Sigmoid colon (tissue), 6 donors: ENCODE measurements at regions not wholly inside any gene's neighbourhood (a gene's known extent, or its start where the extent isn't known, plus 50 kb on each side); places are given as distances from the start of the nearest gene placed in this dataset.
A peak's percentile ranks its signal among the peaks of the same experiment; 100 is the strongest.

ENCODE experiments used
- DNase-seq: peaks from one replicate; pipeline ENCODE4 v3.0.0-alpha.2; 2019
- H3K27ac ChIP-seq, 4 donors: fragments of 200-600 bp; sonication (generic); one replicate each; pipeline ENCODE4 v1.5.1; 2016 to 2019; ENCODE audit warnings: mild to moderate bottlenecking in 1 of 4
- H3K27me3 ChIP-seq, 3 donors: fragments of 200-600 bp; sonication (generic); one replicate each; pipeline ENCODE4 v1.5.1; 2019; ENCODE audit warnings: mild to moderate bottlenecking in 1 of 3
- H3K36me3 ChIP-seq, 4 donors: fragments of 200-600 bp; sonication (generic); one replicate each; pipeline ENCODE4 v1.5.1; 2016 to 2019
- H3K4me1 ChIP-seq, 4 donors: fragments of 200-600 bp; sonication (generic); one replicate each; pipeline ENCODE4 v1.5.1; 2017 to 2019
- H3K4me3 ChIP-seq, 4 donors: fragments of 200-600 bp; sonication (generic); one replicate each; pipeline ENCODE4 v1.5.1; 2017 to 2019; ENCODE audit warnings: mild to moderate bottlenecking in 2 of 4, moderate library complexity in 1 of 4
- H3K9me3 ChIP-seq, 4 donors: fragments of 200-600 bp in 3 of 4; sonication (generic) in 3 of 4; one replicate each; pipeline versions ENCODE4 v1.5.1 to v1.6.1; 2013 to 2019
- CTCF ChIP-seq, 4 experiments: fragments of 450-650 bp in 3 of 4; fragments of 200-600 bp in 1 of 4; IDR thresholded peaks; one replicate each; pipeline ENCODE4 v1.5.1; 2016 to 2019; ENCODE audit warnings: antibody characterized with exemption in 4 of 4, mild to moderate bottlenecking in 3 of 4, moderate library complexity in 2 of 4
- EP300 ChIP-seq, 4 donors: sonication (generic); formaldehyde crosslinking; IDR thresholded peaks; one replicate each; pipeline ENCODE4 v1.6.1; 2017; ENCODE audit warnings: antibody characterized with exemption in 4 of 4
- POLR2A ChIP-seq, 2 donors: fragments of 450-650 bp; IDR thresholded peaks; one replicate each; pipeline ENCODE4 v1.6.1; 2016; ENCODE audit warnings: antibody characterized with exemption in 2 of 2, mild to moderate bottlenecking in 2 of 2, moderate library complexity in 2 of 2
- POLR2AphosphoS5 ChIP-seq, 4 donors: sonication (generic); formaldehyde crosslinking; IDR thresholded peaks; one replicate each; pipeline ENCODE4 v1.6.1; 2017; ENCODE audit warnings: antibody characterized with exemption in 4 of 4
- WGBS, 2 donors: extraction: QIAGEN DNeasy Blood & Tissue Kit; methylation state at CpG; one replicate each; pipeline ENCODE4 v1.1.7; 2013; 5-methylcytosine and 5-hydroxymethylcytosine counted together
- intact Hi-C: fragments of 100-400 bp; cut with DNase I; formaldehyde crosslinking; loops from one replicate; pipeline ENCODE4 v1.15.1; 2023
- donor health status: healthy with polysubstance abuse.
- donor health status: healthy.

- Histone ChIP-seq H3K9me3 (no peaks in the 10 kb centered on the region), H3K27me3 (no peaks in the 10 kb centered on the region), H3K4me1 (peaks cover 0 to 13% (median 3%) of the 10 kb centered on the region in 4 donors), H3K4me3 (no peak overlapping the region), H3K36me3 (no peaks in the 10 kb centered on the region), H3K27ac (no peak overlapping the region)
- no peak for DNase-seq
- intact Hi-C loops, result no loop called here
- TF ChIP-seq EP300 (IDR thresholded peaks at IDR 0.05) (no peak), POLR2A (IDR thresholded peaks at IDR 0.05) (no peak), POLR2AphosphoS5 (IDR thresholded peaks at IDR 0.05) (no peak), CTCF (IDR thresholded peaks at IDR 0.05) (no peak)
These were observed 115.1 kb upstream of the MTAP start for GRCh38 chr9:21687351-21687750.

GRCh38 chr9:21688108-21689102 lies 114.0 kb upstream of the MTAP start:
- Histone ChIP-seq H3K27ac (peak overlapping the region in 2 of 4 donors; percentile 17 to 41), H3K4me3 (peak overlapping the region in 2 of 4 donors; percentile 10 to 18), H3K9me3 (no peaks in the 10 kb centered on the region), H3K36me3 (no peaks in the 10 kb centered on the region), H3K27me3 (no peaks in the 10 kb centered on the region), H3K4me1 (peaks cover 0 to 13% (median 3%) of the 10 kb centered on the region in 4 donors)
- no peak for TF ChIP-seq POLR2A (IDR thresholded peaks at IDR 0.05)
- no peak for TF ChIP-seq EP300 (IDR thresholded peaks at IDR 0.05)
- TF ChIP-seq CTCF (IDR thresholded peaks at IDR 0.05), result no peak
- no peak for TF ChIP-seq POLR2AphosphoS5 (IDR thresholded peaks at IDR 0.05)
- no peak for DNase-seq
- intact Hi-C loops, result no loop called here
- 69 to 76% methylated on average over 8 of the region's 8 CpGs for WGBS, 2 donors

GRCh38 chr9:21689854-21690253 lies 112.6 kb upstream of the MTAP start:
- no peak for DNase-seq
- H3K4me1 ChIP-seq, result peaks cover 0 to 13% (median 3%) of the 10 kb centered on the region in 4 donors
- no peak for TF ChIP-seq CTCF (IDR thresholded peaks at IDR 0.05)
- TF ChIP-seq POLR2A (IDR thresholded peaks at IDR 0.05), result no peak
- no peak for TF ChIP-seq POLR2AphosphoS5 (IDR thresholded peaks at IDR 0.05)
- no peak for TF ChIP-seq EP300 (IDR thresholded peaks at IDR 0.05)
- H3K9me3 ChIP-seq, result no peaks in the 10 kb centered on the region
- H3K27ac ChIP-seq, result no peak overlapping the region
- WGBS, 2 donors, result 92 to 94% methylated on average over 1 of the region's 1 CpG
- intact Hi-C loops, result no loop called here
- H3K4me3 ChIP-seq, result no peak overlapping the region
- no peaks in the 10 kb centered on the region for H3K36me3 ChIP-seq
- no peaks in the 10 kb centered on the region for H3K27me3 ChIP-seq

- no peak for TF ChIP-seq EP300 (IDR thresholded peaks at IDR 0.05)
- no peak for TF ChIP-seq CTCF (IDR thresholded peaks at IDR 0.05)
- no peak for TF ChIP-seq POLR2AphosphoS5 (IDR thresholded peaks at IDR 0.05)
- TF ChIP-seq POLR2A (IDR thresholded peaks at IDR 0.05), result no peak
- WGBS, 2 donors, result 43 to 79% methylated on average over 3 of the region's 3 CpGs
- Histone ChIP-seq H3K4me1 (peaks cover 0 to 13% (median 3%) of the 10 kb centered on the region in 4 donors), H3K9me3 (no peaks in the 10 kb centered on the region), H3K27me3 (no peaks in the 10 kb centered on the region), H3K27ac (no peak overlapping the region), H3K4me3 (no peak overlapping the region), H3K36me3 (no peaks in the 10 kb centered on the region)
- intact Hi-C loops, result no loop called here
- DNase-seq, result no peak
These were observed 111.9 kb upstream of the MTAP start for GRCh38 chr9:21690561-21690960.
